Peyer's patch (tissue), 4 donors: ENCODE measurements at regions not wholly inside any gene's neighbourhood (a gene's known extent, or its start where the extent isn't known, plus 50 kb on each side); places are given as distances from the start of the nearest gene placed in this dataset.

Experiments used
- DNase-seq, 3 donors: peaks; one replicate each; pipeline ENCODE4 v3.0.0-alpha.2; 2017 to 2019
- H3K27ac ChIP-seq, 4 donors: fragments of 200-600 bp; sonication (generic); one replicate each; pipeline ENCODE4 v1.5.1; 2016 to 2019
- H3K27me3 ChIP-seq, 2 donors: fragments of 200-600 bp; sonication (generic); one replicate each; pipeline ENCODE4 v1.5.1; 2019
- H3K36me3 ChIP-seq, 3 donors: fragments of 200-600 bp; sonication (generic); one replicate each; pipeline ENCODE4 v1.5.1; 2016 to 2019
- H3K4me1 ChIP-seq, 4 donors: fragments of 200-600 bp; sonication (generic); one replicate each; pipeline ENCODE4 v1.5.1; 2016 to 2019
- H3K4me3 ChIP-seq, 4 donors: fragments of 200-600 bp; sonication (generic); 1 replicate in 3 of 4; 2 replicates in 1 of 4; pipeline ENCODE4 v1.5.1; 2016 to 2019; ENCODE audit warnings: mild to moderate bottlenecking in 1 of 4
- H3K9me3 ChIP-seq, 4 donors: fragments of 200-600 bp; sonication (generic); one replicate each; pipeline ENCODE4 v1.5.1; 2016 to 2019; ENCODE audit warnings: mild to moderate bottlenecking in 1 of 4
- CTCF ChIP-seq, 6 experiments: fragments of 450-650 bp in 4 of 6; fragments of 200-600 bp in 2 of 6; sonication (generic) in 1 of 6; IDR thresholded peaks; one replicate each; pipeline ENCODE4 v1.5.1; 2017 to 2019; ENCODE audit warnings: antibody characterized with exemption in 6 of 6, mild to moderate bottlenecking in 3 of 6, moderate library complexity in 1 of 6
- POLR2A ChIP-seq, 2 donors: fragments of 450-650 bp; IDR thresholded peaks; one replicate each; pipeline ENCODE4 v1.5.1; 2017; ENCODE audit warnings: antibody characterized with exemption in 2 of 2, mild to moderate bottlenecking in 2 of 2, moderate library complexity in 2 of 2

- Histone ChIP-seq H3K9me3 (no peaks in the 10 kb centered on the region), H3K36me3 (no peaks in the 10 kb centered on the region), H3K27me3 (no peaks in the 10 kb centered on the region), H3K27ac (no peak overlapping the region), H3K4me3 (no peak overlapping the region), H3K4me1 (no peaks in the 10 kb centered on the region)
- DNase-seq, result no peak
- no peak for TF ChIP-seq POLR2A (IDR thresholded peaks at IDR 0.05)
- no peak for TF ChIP-seq CTCF (IDR thresholded peaks at IDR 0.05)
Observed at GRCh38 chr12:46711756-46712155, 114.0 kb downstream of the SLC38A4 start.

- H3K36me3 ChIP-seq, result no peaks in the 10 kb centered on the region
- H3K27ac ChIP-seq, result no peak overlapping the region
- H3K4me3 ChIP-seq, result no peak overlapping the region
- no peak for DNase-seq
- H3K27me3 ChIP-seq, result no peaks in the 10 kb centered on the region
- H3K9me3 ChIP-seq, result no peaks in the 10 kb centered on the region
- no peak for TF ChIP-seq POLR2A (IDR thresholded peaks at IDR 0.05)
- no peak for TF ChIP-seq CTCF (IDR thresholded peaks at IDR 0.05)
- H3K4me1 ChIP-seq, result no peaks in the 10 kb centered on the region
Observed at GRCh38 chr12:46710125-46710743, 115.6 kb downstream of the SLC38A4 start.

- no peaks in the 10 kb centered on the region for H3K27me3 ChIP-seq
- no peaks in the 10 kb centered on the region for H3K4me1 ChIP-seq
- H3K36me3 ChIP-seq, result no peaks in the 10 kb centered on the region
- DNase-seq, result no peak
- TF ChIP-seq POLR2A (IDR thresholded peaks at IDR 0.05), result no peak
- TF ChIP-seq CTCF (IDR thresholded peaks at IDR 0.05), result no peak
- H3K27ac ChIP-seq, result no peak overlapping the region
- H3K4me3 ChIP-seq, result no peak overlapping the region
- H3K9me3 ChIP-seq, result no peaks in the 10 kb centered on the region
Observed at GRCh38 chr12:46702581-46703344, 123.0 kb downstream of the SLC38A4 start.

- TF ChIP-seq CTCF (IDR thresholded peaks at IDR 0.05) (no peak), POLR2A (IDR thresholded peaks at IDR 0.05) (no peak)
- Histone ChIP-seq H3K27ac (no peak overlapping the region), H3K9me3 (no peaks in the 10 kb centered on the region), H3K27me3 (no peaks in the 10 kb centered on the region), H3K4me3 (no peak overlapping the region), H3K36me3 (no peaks in the 10 kb centered on the region), H3K4me1 (no peaks in the 10 kb centered on the region)
- no peak for DNase-seq
Observed at GRCh38 chr12:46701356-46701755, 124.4 kb downstream of the SLC38A4 start.

- no peaks in the 10 kb centered on the region for H3K36me3 ChIP-seq
- no peaks in the 10 kb centered on the region for H3K9me3 ChIP-seq
- H3K27ac ChIP-seq, result no peak overlapping the region
- H3K4me1 ChIP-seq, result no peaks in the 10 kb centered on the region
- no peaks in the 10 kb centered on the region for H3K27me3 ChIP-seq
- DNase-seq, result no peak
- no peak for TF ChIP-seq POLR2A (IDR thresholded peaks at IDR 0.05)
- TF ChIP-seq CTCF (IDR thresholded peaks at IDR 0.05), result no peak
- no peak overlapping the region for H3K4me3 ChIP-seq
Observed at GRCh38 chr12:46699986-46700385, 125.8 kb downstream of the SLC38A4 start.
